IPS-18a (cell line): ENCODE measurements at regions not wholly inside any gene's neighbourhood (a gene's known extent, or its start where the extent isn't known, plus 50 kb on each side); places are given as distances from the start of the nearest gene placed in this dataset.

Experiments used
- H3K27ac ChIP-seq: one replicate; pipeline ENCODE4 v1.5.1; 2013; ENCODE audit warnings: low read length
- H3K27me3 ChIP-seq: one replicate; pipeline ENCODE4 v1.6.1; 2013; ENCODE audit warnings: mild to moderate bottlenecking, low read length; ENCODE audit not compliant: control insufficient read depth, insufficient read depth
- H3K36me3 ChIP-seq: one replicate; pipeline ENCODE4 v1.6.1; 2013; ENCODE audit warnings: low read depth, low read length; ENCODE audit not compliant: control insufficient read depth
- H3K4me1 ChIP-seq: one replicate; pipeline ENCODE4 v1.6.1; 2013; ENCODE audit warnings: low read depth, low read length; ENCODE audit not compliant: control insufficient read depth
- H3K4me3 ChIP-seq: one replicate; pipeline ENCODE4 v1.5.1; 2013; ENCODE audit warnings: low read length
- H3K9ac ChIP-seq: one replicate; pipeline ENCODE4 v1.6.1; 2013; ENCODE audit warnings: mild to moderate bottlenecking, low read length, moderate library complexity
- H3K9me3 ChIP-seq: one replicate; pipeline ENCODE4 v1.6.1; 2013; ENCODE audit warnings: low read depth, low read length; ENCODE audit not compliant: control insufficient read depth

GRCh38 chr6:150667977-150668716 is 68.5 kb downstream of the PLEKHG1 start:
- peaks cover 8% of the 10 kb centered on the region for H3K4me1 ChIP-seq
- no peaks in the 10 kb centered on the region for H3K9me3 ChIP-seq
- H3K4me3 ChIP-seq: no peak overlapping the region
- H3K9ac ChIP-seq: peak overlapping the region; percentile 9
- H3K27ac ChIP-seq: no peak overlapping the region
- no peaks in the 10 kb centered on the region for H3K27me3 ChIP-seq
- no peaks in the 10 kb centered on the region for H3K36me3 ChIP-seq

GRCh38 chr6:150668900-150669302 is 69.2 kb downstream of the PLEKHG1 start:
- Histone ChIP-seq H3K36me3 (no peaks in the 10 kb centered on the region), H3K27me3 (no peaks in the 10 kb centered on the region), H3K27ac (peak overlapping the region; percentile 44), H3K9ac (peak overlapping the region; percentile 9), H3K9me3 (no peaks in the 10 kb centered on the region), H3K4me1 (peaks cover 8% of the 10 kb centered on the region), H3K4me3 (no peak overlapping the region)

- H3K9me3 ChIP-seq: no peaks in the 10 kb centered on the region
- no peaks in the 10 kb centered on the region for H3K36me3 ChIP-seq
- H3K4me3 ChIP-seq: no peak overlapping the region
- no peak overlapping the region for H3K9ac ChIP-seq
- no peak overlapping the region for H3K27ac ChIP-seq
- H3K4me1 ChIP-seq: peaks cover 8% of the 10 kb centered on the region
- no peaks in the 10 kb centered on the region for H3K27me3 ChIP-seq
Observed at GRCh38 chr6:150670311-150670710, 70.6 kb downstream of the PLEKHG1 start.

- Histone ChIP-seq H3K9ac (no peak overlapping the region), H3K27me3 (no peaks in the 10 kb centered on the region), H3K4me1 (peaks cover 8% of the 10 kb centered on the region), H3K4me3 (no peak overlapping the region), H3K36me3 (no peaks in the 10 kb centered on the region), H3K9me3 (no peaks in the 10 kb centered on the region), H3K27ac (no peak overlapping the region)
Observed at GRCh38 chr6:150672800-150673199, 73.1 kb downstream of the PLEKHG1 start.

GRCh38 chr6:150673720-150674346 is 74.1 kb downstream of the PLEKHG1 start:
- H3K9ac ChIP-seq: no peak overlapping the region
- no peak overlapping the region for H3K4me3 ChIP-seq
- no peaks in the 10 kb centered on the region for H3K9me3 ChIP-seq
- no peaks in the 10 kb centered on the region for H3K27me3 ChIP-seq
- no peak overlapping the region for H3K27ac ChIP-seq
- H3K4me1 ChIP-seq: peaks cover 5% of the 10 kb centered on the region
- H3K36me3 ChIP-seq: no peaks in the 10 kb centered on the region

GRCh38 chr6:150676344-150676743 is 76.7 kb downstream of the PLEKHG1 start:
- H3K9me3 ChIP-seq: no peaks in the 10 kb centered on the region
- no peak overlapping the region for H3K27ac ChIP-seq
- no peak overlapping the region for H3K9ac ChIP-seq
- H3K36me3 ChIP-seq: no peaks in the 10 kb centered on the region
- H3K27me3 ChIP-seq: no peaks in the 10 kb centered on the region
- no peaks in the 10 kb centered on the region for H3K4me1 ChIP-seq
- H3K4me3 ChIP-seq: no peak overlapping the region

GRCh38 chr6:150676772-150677171 is 77.1 kb downstream of the PLEKHG1 start:
- no peaks in the 10 kb centered on the region for H3K4me1 ChIP-seq
- no peak overlapping the region for H3K9ac ChIP-seq
- no peaks in the 10 kb centered on the region for H3K36me3 ChIP-seq
- no peak overlapping the region for H3K27ac ChIP-seq
- no peak overlapping the region for H3K4me3 ChIP-seq
- no peaks in the 10 kb centered on the region for H3K27me3 ChIP-seq
- H3K9me3 ChIP-seq: no peaks in the 10 kb centered on the region

- H3K4me3 ChIP-seq: no peak overlapping the region
- no peaks in the 10 kb centered on the region for H3K27me3 ChIP-seq
- no peak overlapping the region for H3K9ac ChIP-seq
- H3K36me3 ChIP-seq: no peaks in the 10 kb centered on the region
- H3K4me1 ChIP-seq: no peaks in the 10 kb centered on the region
- no peak overlapping the region for H3K27ac ChIP-seq
- H3K9me3 ChIP-seq: no peaks in the 10 kb centered on the region
Observed at GRCh38 chr6:150680510-150680909, 80.8 kb downstream of the PLEKHG1 start.

GRCh38 chr6:150681578-150682395 is 82.1 kb downstream of the PLEKHG1 start:
- H3K4me1 ChIP-seq: no peaks in the 10 kb centered on the region
- no peak overlapping the region for H3K27ac ChIP-seq
- H3K27me3 ChIP-seq: no peaks in the 10 kb centered on the region
- no peak overlapping the region for H3K9ac ChIP-seq
- H3K9me3 ChIP-seq: no peaks in the 10 kb centered on the region
- H3K4me3 ChIP-seq: no peak overlapping the region
- no peaks in the 10 kb centered on the region for H3K36me3 ChIP-seq

- Histone ChIP-seq H3K4me3 (no peak overlapping the region), H3K27ac (no peak overlapping the region), H3K9me3 (no peaks in the 10 kb centered on the region), H3K4me1 (no peaks in the 10 kb centered on the region), H3K27me3 (no peaks in the 10 kb centered on the region), H3K9ac (no peak overlapping the region), H3K36me3 (no peaks in the 10 kb centered on the region)
Observed at GRCh38 chr6:150683320-150683719, 83.6 kb downstream of the PLEKHG1 start.

- Histone ChIP-seq H3K9ac (no peak overlapping the region), H3K36me3 (no peaks in the 10 kb centered on the region), H3K9me3 (no peaks in the 10 kb centered on the region), H3K4me3 (no peak overlapping the region), H3K4me1 (no peaks in the 10 kb centered on the region), H3K27me3 (no peaks in the 10 kb centered on the region), H3K27ac (no peak overlapping the region)
Observed at GRCh38 chr6:150684161-150684560, 84.5 kb downstream of the PLEKHG1 start.
